Right atrium auricular region (tissue), 2 donors: ENCODE measurements at regions not wholly inside any gene's neighbourhood (a gene's known extent, or its start where the extent isn't known, plus 50 kb on each side); places are given as distances from the start of the nearest gene placed in this dataset.

Experiments
- DNase-seq: peaks from one replicate; pipeline ENCODE4 v3.0.0-alpha.2; 2019; ENCODE audit warnings: low spot score
- H3K27ac ChIP-seq, 2 donors: fragments of 200-600 bp; sonication (generic); 1 replicate in 1 of 2; 2 replicates in 1 of 2; pipeline ENCODE4 v1.5.1; 2016 to 2019
- H3K27me3 ChIP-seq, 2 donors: fragments of 200-600 bp; sonication (generic); one replicate each; pipeline versions ENCODE4 v1.5.1 to v1.6.0; 2017 to 2019
- H3K36me3 ChIP-seq: fragments of 200-600 bp; sonication (generic); one replicate; pipeline ENCODE4 v1.5.1; 2016
- H3K4me1 ChIP-seq, 2 donors: fragments of 200-600 bp; sonication (generic); one replicate each; pipeline versions ENCODE4 v1.5.1 to v1.6.0; 2017 to 2019
- H3K4me3 ChIP-seq, 2 donors: fragments of 200-600 bp; sonication (generic); 1 replicate in 1 of 2; 2 replicates in 1 of 2; pipeline ENCODE4 v1.5.1; 2017 to 2019; ENCODE audit warnings: mild to moderate bottlenecking in 1 of 2, moderate library complexity in 1 of 2
- H3K9me3 ChIP-seq, 2 donors: fragments of 200-600 bp; sonication (generic); one replicate each; pipeline ENCODE4 v1.5.1; 2019
- TF ChIP-seq, protein P1 (sequence below), 2 donors: fragments of 200-600 bp; sonication (generic); IDR thresholded peaks; one replicate each; pipeline ENCODE4 v1.5.1; 2019; ENCODE audit warnings: antibody characterized with exemption in 2 of 2

DNA sequence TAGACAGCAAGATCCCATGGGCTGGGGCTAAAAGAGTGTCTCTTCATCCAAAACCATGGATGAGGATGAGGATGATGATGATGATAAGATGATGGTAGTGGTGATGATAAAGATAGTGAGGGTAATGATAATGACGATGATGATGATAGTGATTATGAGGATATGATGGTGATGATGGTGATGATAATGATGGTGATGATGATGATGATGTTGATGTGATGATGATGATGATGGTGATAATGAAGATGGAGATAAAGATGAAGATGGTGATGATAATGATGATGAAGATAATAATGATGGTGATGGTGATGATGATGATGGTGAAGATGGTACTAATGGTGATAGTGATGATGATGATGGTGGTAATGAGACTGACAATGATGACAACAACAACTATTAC lies 299.5 kb downstream of the NPIPA8 start:
- Histone ChIP-seq H3K4me3 (no peak overlapping the region), H3K36me3 (no peaks in the 10 kb centered on the region), H3K27me3 (no peaks in the 10 kb centered on the region), H3K27ac (no peak overlapping the region), H3K9me3 (no peaks in the 10 kb centered on the region), H3K4me1 (no peaks in the 10 kb centered on the region)
- no peak for DNase-seq
- TF ChIP-seq, protein P1, sequence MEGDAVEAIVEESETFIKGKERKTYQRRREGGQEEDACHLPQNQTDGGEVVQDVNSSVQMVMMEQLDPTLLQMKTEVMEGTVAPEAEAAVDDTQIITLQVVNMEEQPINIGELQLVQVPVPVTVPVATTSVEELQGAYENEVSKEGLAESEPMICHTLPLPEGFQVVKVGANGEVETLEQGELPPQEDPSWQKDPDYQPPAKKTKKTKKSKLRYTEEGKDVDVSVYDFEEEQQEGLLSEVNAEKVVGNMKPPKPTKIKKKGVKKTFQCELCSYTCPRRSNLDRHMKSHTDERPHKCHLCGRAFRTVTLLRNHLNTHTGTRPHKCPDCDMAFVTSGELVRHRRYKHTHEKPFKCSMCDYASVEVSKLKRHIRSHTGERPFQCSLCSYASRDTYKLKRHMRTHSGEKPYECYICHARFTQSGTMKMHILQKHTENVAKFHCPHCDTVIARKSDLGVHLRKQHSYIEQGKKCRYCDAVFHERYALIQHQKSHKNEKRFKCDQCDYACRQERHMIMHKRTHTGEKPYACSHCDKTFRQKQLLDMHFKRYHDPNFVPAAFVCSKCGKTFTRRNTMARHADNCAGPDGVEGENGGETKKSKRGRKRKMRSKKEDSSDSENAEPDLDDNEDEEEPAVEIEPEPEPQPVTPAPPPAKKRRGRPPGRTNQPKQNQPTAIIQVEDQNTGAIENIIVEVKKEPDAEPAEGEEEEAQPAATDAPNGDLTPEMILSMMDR (IDR thresholded peaks at IDR 0.05): no peak

DNA sequence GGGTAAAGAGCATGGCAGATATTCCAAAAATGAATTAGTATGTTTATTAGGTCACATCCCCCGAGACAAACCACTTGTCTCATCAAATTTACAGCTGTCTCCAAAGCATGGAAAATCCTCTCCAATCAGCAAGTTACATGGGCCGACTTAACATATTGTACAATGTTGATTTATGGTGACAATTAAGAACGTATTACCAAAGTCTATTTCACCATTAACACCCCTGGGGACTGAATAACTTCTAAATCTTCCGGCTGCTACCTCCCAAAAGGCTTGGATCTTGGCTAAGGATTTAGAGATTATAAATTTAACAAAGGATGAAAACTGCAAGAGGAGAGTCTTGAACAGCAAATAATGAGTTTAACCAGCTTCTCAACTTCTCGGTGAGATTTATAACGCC lies 311.9 kb downstream of the NPIPA8 start:
- H3K27ac ChIP-seq: no peak overlapping the region
- TF ChIP-seq, protein P1 (IDR thresholded peaks at IDR 0.05): no peak

DNA sequence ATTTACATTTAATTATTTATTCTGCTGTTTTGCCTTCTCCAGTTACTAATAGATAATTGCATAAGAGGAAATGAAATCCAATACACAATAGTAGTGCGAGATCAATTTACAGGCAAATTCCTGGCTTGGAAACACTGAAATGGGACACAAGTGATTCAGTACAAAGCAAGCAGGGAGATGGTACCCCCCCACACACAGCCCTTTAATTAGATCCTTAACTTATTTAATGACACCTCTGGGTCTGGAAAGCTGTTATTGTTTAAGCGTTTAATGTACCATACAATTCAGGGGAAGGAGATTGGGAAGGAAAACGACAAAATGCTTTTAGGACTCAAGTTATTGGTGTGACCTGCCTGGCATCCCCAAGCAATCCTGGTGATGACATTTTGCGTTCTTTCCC lies 318.2 kb downstream of the NPIPA8 start:
- Histone ChIP-seq H3K36me3 (no peaks in the 10 kb centered on the region), H3K27me3 (no peaks in the 10 kb centered on the region), H3K4me3 (no peak overlapping the region), H3K27ac (no peak overlapping the region), H3K9me3 (no peaks in the 10 kb centered on the region), H3K4me1 (no peaks in the 10 kb centered on the region)
- DNase-seq: no peak
- TF ChIP-seq, protein P1 (IDR thresholded peaks at IDR 0.05): no peak

More for the DNA sequence above, 311.9 kb downstream of the NPIPA8 start:
- Histone ChIP-seq H3K4me1 (no peaks in the 10 kb centered on the region), H3K36me3 (no peaks in the 10 kb centered on the region), H3K4me3 (no peak overlapping the region), H3K9me3 (no peaks in the 10 kb centered on the region), H3K27me3 (no peaks in the 10 kb centered on the region)
- no peak for DNase-seq

DNA sequence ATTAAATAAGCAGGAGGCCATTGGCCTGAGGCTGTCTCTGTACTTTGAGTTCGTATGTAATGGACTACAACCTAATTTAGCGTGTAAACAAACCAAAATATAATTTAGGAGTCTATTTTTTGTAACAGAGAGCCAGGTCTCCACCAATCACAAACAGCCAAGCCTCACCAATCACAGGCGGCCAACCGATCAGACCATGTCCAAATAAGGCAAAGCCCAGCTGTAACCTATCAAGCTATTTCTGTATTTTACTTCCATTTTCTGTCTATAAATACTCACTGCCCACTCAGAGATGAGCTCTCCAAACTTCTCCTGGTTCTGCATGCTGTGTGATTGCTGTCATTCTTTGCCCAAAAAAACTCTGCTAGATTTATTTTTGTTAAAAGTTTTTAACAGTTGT lies 322.7 kb downstream of the NPIPA8 start:
- Histone ChIP-seq H3K36me3 (no peaks in the 10 kb centered on the region), H3K9me3 (no peaks in the 10 kb centered on the region), H3K4me1 (no peaks in the 10 kb centered on the region), H3K27me3 (no peaks in the 10 kb centered on the region), H3K27ac (no peak overlapping the region), H3K4me3 (no peak overlapping the region)
- TF ChIP-seq, protein P1 (IDR thresholded peaks at IDR 0.05): no peak
- DNase-seq: no peak

DNA sequence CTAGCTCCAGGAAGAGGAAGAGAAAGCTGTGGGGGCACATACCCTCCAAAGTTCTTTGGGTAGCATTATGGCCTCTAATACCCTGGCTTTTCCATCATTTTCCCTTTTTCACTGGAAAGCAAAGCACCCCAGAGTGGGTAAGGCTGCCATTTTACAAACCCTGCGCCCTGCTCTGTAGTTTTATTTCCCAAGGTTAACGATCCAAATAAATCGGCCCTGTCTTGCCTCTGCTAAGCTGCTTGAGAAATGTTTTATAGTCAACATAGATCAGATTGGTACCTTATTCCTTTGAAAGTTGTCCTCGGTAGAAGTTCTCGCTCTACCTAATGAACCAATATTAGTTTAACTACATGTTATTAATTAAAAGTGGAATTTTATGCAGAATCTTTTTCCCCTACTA lies 328.2 kb downstream of the NPIPA8 start:
- no peaks in the 10 kb centered on the region for H3K27me3 ChIP-seq
- no peaks in the 10 kb centered on the region for H3K4me1 ChIP-seq
- H3K9me3 ChIP-seq: no peaks in the 10 kb centered on the region
- no peak for DNase-seq
- H3K36me3 ChIP-seq: no peaks in the 10 kb centered on the region
- no peak overlapping the region for H3K4me3 ChIP-seq
- no peak overlapping the region for H3K27ac ChIP-seq
- TF ChIP-seq, protein P1 (IDR thresholded peaks at IDR 0.05): no peak

DNA sequence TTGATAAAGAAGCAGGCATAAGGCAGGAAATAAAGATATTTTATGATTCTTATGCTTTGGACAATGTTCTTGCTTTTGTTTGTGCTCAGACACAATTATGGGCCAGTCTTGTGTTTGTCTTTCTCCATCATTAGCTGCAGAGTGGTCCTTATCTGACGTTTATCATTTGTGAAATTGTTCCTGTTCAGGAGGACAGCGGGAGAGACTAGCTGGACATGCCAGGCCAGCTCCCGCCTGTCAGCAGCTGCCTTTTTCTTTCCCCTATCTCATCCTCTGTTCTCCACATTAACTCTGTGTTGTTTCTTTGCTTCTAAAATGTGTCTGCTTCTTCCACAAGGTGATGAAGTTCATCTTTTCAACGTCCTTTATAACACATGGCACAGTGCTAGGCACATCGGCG lies 333.5 kb downstream of the NPIPA8 start:
- Histone ChIP-seq H3K27ac (no peak overlapping the region), H3K9me3 (no peaks in the 10 kb centered on the region), H3K27me3 (no peaks in the 10 kb centered on the region), H3K4me1 (no peaks in the 10 kb centered on the region), H3K36me3 (no peaks in the 10 kb centered on the region), H3K4me3 (no peak overlapping the region)
- TF ChIP-seq, protein P1 (IDR thresholded peaks at IDR 0.05): no peak
- no peak for DNase-seq
